H1 (cell line): ENCODE measurements at regions not wholly inside any gene's neighbourhood (a gene's known extent, or its start where the extent isn't known, plus 50 kb on each side); places are given as distances from the start of the nearest gene placed in this dataset.

Experiments
- ASH2L ChIP-seq: fragments of 200-600, 300-600 bp; sonication (generic); IDR thresholded peaks from one replicate; pipeline ENCODE4 v1.7.1; 2017; ENCODE audit warnings: low read length
- EGR1 ChIP-seq: IDR thresholded peaks from 2 replicates; pipeline ENCODE4 v1.6.1; 2011; ENCODE audit warnings: low read depth, low read length, borderline replicate concordance
- RNF2 ChIP-seq: fragments of 200-900, 300-1000 bp; sonication (generic); IDR thresholded peaks from 2 replicates; pipeline ENCODE4 v1.7.1; 2016; ENCODE audit warnings: borderline replicate concordance, low read depth, mild to moderate bottlenecking, antibody characterized with exemption, low read length; ENCODE audit not compliant: poor library complexity, severe bottlenecking; ENCODE audit errors: missing control alignments
- SRF ChIP-seq: IDR thresholded peaks from 2 replicates; pipeline ENCODE4 v1.6.1; 2011; ENCODE audit warnings: mild to moderate bottlenecking, low read depth, low read length, moderate library complexity

DNA sequence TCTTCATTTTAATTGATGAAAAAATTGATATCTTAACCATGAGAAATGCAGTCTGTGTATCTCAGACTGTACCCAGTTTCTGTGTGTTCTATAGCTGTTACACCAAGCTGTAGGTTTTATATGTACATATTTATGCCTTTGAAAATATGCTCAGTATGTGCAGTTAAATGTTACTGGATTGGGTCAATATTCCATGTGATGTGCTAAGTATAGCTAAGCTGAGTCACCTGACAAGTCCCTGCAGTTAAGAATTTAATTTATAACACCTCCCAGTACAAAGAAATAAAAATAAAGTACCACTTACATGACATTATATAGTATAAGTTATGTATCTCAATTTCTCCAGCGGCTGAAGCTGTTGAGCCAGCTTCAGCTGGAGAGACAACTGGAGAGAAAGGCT lies 984.0 kb downstream of the GALC start (continued):
- TF ChIP-seq RNF2 (no peak), SRF (no peak), ASH2L (no peak), EGR1 (no peak)
